Keratinocyte (primary cell): ENCODE measurements at regions not wholly inside any gene's neighbourhood (a gene's known extent, or its start where the extent isn't known, plus 50 kb on each side); places are given as distances from the start of the nearest gene placed in this dataset.

Source experiments
- EZH2 ChIP-seq: IDR thresholded peaks from one replicate; pipeline ENCODE4 v1.6.1; 2012; ENCODE audit warnings: inconsistent platforms, mild to moderate bottlenecking, low read length, moderate library complexity
- TF ChIP-seq, protein P1 (sequence below), 3 experiments: IDR thresholded peaks in 1 of 3; conservative IDR thresholded peaks in 1 of 3; optimal IDR thresholded peaks in 1 of 3; 2 replicates in 2 of 3; 3 replicates in 1 of 3; pipeline versions ENCODE3 to v1.5.1; 2011; ENCODE audit warnings: low read length in 3 of 3, mild to moderate bottlenecking in 3 of 3, moderate library complexity in 2 of 3, control low read depth in 1 of 3, inconsistent platforms in 1 of 3; ENCODE audit not compliant: insufficient read depth in 2 of 3; ENCODE audit errors: extremely low read depth in 1 of 3

GRCh38 chr4:32400870-32401269 lies 1680.7 kb downstream of the PCDH7 start:
- TF ChIP-seq, protein P1, sequence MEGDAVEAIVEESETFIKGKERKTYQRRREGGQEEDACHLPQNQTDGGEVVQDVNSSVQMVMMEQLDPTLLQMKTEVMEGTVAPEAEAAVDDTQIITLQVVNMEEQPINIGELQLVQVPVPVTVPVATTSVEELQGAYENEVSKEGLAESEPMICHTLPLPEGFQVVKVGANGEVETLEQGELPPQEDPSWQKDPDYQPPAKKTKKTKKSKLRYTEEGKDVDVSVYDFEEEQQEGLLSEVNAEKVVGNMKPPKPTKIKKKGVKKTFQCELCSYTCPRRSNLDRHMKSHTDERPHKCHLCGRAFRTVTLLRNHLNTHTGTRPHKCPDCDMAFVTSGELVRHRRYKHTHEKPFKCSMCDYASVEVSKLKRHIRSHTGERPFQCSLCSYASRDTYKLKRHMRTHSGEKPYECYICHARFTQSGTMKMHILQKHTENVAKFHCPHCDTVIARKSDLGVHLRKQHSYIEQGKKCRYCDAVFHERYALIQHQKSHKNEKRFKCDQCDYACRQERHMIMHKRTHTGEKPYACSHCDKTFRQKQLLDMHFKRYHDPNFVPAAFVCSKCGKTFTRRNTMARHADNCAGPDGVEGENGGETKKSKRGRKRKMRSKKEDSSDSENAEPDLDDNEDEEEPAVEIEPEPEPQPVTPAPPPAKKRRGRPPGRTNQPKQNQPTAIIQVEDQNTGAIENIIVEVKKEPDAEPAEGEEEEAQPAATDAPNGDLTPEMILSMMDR (optimal IDR thresholded peaks at IDR 0.05 in 1 of 3, IDR thresholded peaks at IDR 0.05 in 1 of 3, conservative IDR thresholded peaks at IDR 0.05 in 1 of 3; ENCODE audit: extremely low read depth in 1 of 3, insufficient read depth in 2 of 3, low read length in 3 of 3) = no peak
- TF ChIP-seq EZH2 = no peak
